Panc1 (cell line): ENCODE measurements at regions not wholly inside any gene's neighbourhood (a gene's known extent, or its start where the extent isn't known, plus 50 kb on each side); places are given as distances from the start of the nearest gene placed in this dataset.
A peak's percentile ranks its signal among the peaks of the same experiment; 100 is the strongest.

ENCODE experiments used
- CTCF ChIP-seq: fragments of 450-650 bp; IDR thresholded peaks from 2 replicates; pipeline ENCODE4 v1.5.1; 2017; ENCODE audit warnings: mild to moderate bottlenecking
- REST ChIP-seq, 2 experiments: IDR thresholded peaks; 2 replicates each; pipeline ENCODE4 v1.6.1; 2011 to 2012; ENCODE audit warnings: low read depth in 2 of 2, control low read depth in 1 of 2, low read length in 1 of 2, mild to moderate bottlenecking in 1 of 2, moderate library complexity in 1 of 2; ENCODE audit not compliant: insufficient read depth in 1 of 2
- SIN3A ChIP-seq: IDR thresholded peaks from 2 replicates; pipeline ENCODE4 v1.6.1; 2012; ENCODE audit warnings: low read depth, mild to moderate bottlenecking, low read length, moderate library complexity, borderline replicate concordance; ENCODE audit not compliant: insufficient read depth
- TCF7L2 ChIP-seq: IDR thresholded peaks from 2 replicates; pipeline ENCODE4 v1.6.1; 2011; ENCODE audit warnings: mild to moderate bottlenecking, low read depth, low read length, inconsistent platforms

DNA sequence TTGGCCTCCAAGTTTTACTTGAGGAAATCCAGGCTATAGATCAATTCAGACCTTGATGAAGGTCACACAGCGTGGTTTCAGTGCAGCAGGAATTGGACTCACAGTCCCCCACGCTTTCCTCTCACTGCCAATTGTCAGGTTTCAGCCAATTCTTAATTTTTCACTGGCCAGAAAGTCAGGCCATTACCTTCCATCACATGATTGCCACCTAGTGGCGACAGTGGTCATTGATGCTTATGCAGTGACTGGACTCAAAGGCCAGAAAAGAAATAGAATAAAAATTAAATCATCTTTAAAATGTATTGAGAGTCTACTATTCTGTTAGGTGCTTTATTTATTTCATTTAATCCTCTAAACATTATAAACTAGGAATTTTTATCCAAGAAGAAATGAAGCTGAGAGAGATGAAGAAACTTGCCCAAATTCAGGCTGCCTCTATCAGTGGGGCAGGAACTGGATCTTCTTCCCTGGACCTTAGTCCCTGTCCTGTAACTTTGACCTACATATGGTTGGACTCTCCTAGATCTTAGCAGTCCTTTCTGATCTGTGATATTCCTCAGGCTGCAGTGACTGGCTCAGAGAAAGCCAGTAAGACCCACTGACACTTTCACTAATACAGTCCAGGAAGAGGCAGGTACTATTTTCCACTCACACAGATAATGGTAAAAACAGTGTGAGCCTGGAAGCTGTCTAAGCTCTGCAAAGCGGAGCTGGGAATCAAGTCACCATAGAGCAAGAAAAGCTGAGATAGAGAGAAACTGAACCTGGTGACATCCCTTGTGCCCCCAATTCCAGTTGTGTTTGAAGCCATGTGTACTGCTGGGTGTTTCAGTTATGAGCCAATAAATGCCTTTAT lies 133.3 kb downstream of the ELOVL4 start:
- TF ChIP-seq CTCF, result peak; percentile 90
- TF ChIP-seq SIN3A, result no peak
- TF ChIP-seq REST (IDR thresholded peaks at IDR 0.05; ENCODE audit: insufficient read depth in 1 of 2, low read depth in 2 of 2, low read length in 1 of 2), result no peak
- TF ChIP-seq TCF7L2, result no peak
